Effector memory CD8-positive, alpha-beta T cell (primary cell): ENCODE measurements at regions not wholly inside any gene's neighbourhood (a gene's known extent, or its start where the extent isn't known, plus 50 kb on each side); places are given as distances from the start of the nearest gene placed in this dataset.

ENCODE experiments used
- ATAC-seq: fragments of 150-1000 bp; cut with Tn5 transposase; replicated peaks from 2 replicates; pipeline ENCODE4 v1.10.0; 2021; ENCODE audit warnings: mild to moderate bottlenecking, moderate library complexity
- DNase-seq, 3 experiments: peaks; one replicate each; pipeline ENCODE4 v3.0.0; 2021
- H3K27ac Mint-ChIP-seq, 2 donors: one replicate each; pipeline ENCODE4 v1.8.0; 2022; ENCODE audit warnings: mild to moderate bottlenecking in 2 of 2, mixed read lengths in 2 of 2, moderate library complexity in 2 of 2
- H3K27me3 Mint-ChIP-seq, 2 donors: one replicate each; pipeline ENCODE4 v1.8.0; 2022; ENCODE audit warnings: mixed read lengths in 2 of 2
- H3K36me3 Mint-ChIP-seq: one replicate; pipeline ENCODE4 v1.8.0; 2022; ENCODE audit warnings: mild to moderate bottlenecking, moderate library complexity, mixed read lengths; ENCODE audit not compliant: insufficient read depth
- H3K4me1 Mint-ChIP-seq, 2 donors: one replicate each; pipeline ENCODE4 v1.8.0; 2022; ENCODE audit warnings: low read depth in 2 of 2, mixed read lengths in 2 of 2
- H3K4me3 Mint-ChIP-seq, 2 donors: one replicate each; pipeline ENCODE4 v1.8.0; 2022; ENCODE audit warnings: mild to moderate bottlenecking in 2 of 2, mixed read lengths in 2 of 2, moderate library complexity in 2 of 2
- H3K9me3 Mint-ChIP-seq, 2 donors: one replicate each; pipeline ENCODE4 v1.8.0; 2022; ENCODE audit warnings: mixed read lengths in 2 of 2

DNA sequence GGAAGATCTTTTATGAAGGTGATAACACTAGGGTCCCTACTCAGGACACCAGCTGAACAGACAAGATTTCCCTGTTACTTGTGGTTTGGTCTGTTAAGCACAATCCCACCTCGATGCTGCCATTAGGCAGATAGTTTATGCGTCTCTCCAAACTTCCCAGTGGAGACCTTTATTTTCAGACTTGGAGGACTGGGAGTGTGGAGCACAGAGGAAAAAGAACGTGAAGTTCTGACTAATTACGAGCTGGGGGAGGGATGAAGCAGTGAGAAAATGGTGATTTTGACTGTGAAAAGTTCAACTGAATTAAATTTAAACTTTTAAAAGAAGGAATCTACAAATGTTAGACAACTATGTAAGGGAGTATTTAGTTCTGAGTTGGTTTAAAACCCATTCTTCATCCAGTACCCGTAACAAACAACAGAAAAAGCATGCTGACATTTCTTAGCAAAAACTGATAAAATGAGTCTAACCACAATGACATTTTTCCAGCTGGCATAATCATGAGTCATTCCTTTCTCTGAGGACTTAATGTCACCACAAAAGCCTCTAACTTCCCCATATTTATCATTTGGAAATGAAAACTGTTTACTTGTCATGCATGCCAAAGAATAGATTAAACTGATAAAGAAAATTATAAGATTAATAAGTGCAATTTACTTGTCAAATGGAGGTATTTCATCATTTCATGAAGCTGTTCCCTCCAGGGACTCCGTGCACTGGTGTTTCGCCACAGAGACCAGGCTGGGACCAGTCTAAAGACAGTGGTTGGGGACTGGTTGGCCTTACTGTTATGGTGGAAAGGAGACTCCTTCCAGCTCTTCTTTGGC, 113.3 kb upstream of the SSTR4 start:
- no peaks in the 10 kb centered on the region for H3K36me3 Mint-ChIP-seq
- H3K9me3 Mint-ChIP-seq, result peaks cover 0 to 2% of the 10 kb centered on the region in 2 donors
- DNase-seq (no peak), ATAC-seq (no peak)
- no peak overlapping the region for H3K27ac Mint-ChIP-seq
- no peaks in the 10 kb centered on the region for H3K4me1 Mint-ChIP-seq
- no peak overlapping the region for H3K4me3 Mint-ChIP-seq
- H3K27me3 Mint-ChIP-seq, result no peaks in the 10 kb centered on the region

DNA sequence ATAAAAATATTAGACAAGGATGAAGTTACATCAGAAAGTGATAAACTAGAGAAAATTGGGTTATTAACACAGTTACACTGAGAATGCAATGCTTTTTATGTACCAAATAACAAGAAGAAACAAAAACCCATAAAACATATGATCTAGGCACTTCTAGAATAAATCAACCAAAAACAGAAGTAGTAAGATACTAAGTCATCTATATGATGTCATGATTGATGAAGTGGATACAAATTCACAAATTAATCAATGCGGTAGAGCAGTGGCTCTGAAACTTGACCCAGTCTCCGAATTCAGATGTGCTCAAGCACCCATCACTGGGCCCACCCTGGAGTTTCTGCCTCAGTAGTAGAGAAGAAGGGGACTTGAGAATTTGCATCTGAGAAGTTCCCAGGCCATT, 112.1 kb upstream of the SSTR4 start:
- peaks cover 0 to 2% of the 10 kb centered on the region in 2 donors for H3K9me3 Mint-ChIP-seq
- DNase-seq (no peak), ATAC-seq (no peak)
- H3K36me3 Mint-ChIP-seq, result no peaks in the 10 kb centered on the region
- no peaks in the 10 kb centered on the region for H3K27me3 Mint-ChIP-seq
- no peaks in the 10 kb centered on the region for H3K4me1 Mint-ChIP-seq
- H3K4me3 Mint-ChIP-seq, result no peak overlapping the region
- no peak overlapping the region for H3K27ac Mint-ChIP-seq

DNA sequence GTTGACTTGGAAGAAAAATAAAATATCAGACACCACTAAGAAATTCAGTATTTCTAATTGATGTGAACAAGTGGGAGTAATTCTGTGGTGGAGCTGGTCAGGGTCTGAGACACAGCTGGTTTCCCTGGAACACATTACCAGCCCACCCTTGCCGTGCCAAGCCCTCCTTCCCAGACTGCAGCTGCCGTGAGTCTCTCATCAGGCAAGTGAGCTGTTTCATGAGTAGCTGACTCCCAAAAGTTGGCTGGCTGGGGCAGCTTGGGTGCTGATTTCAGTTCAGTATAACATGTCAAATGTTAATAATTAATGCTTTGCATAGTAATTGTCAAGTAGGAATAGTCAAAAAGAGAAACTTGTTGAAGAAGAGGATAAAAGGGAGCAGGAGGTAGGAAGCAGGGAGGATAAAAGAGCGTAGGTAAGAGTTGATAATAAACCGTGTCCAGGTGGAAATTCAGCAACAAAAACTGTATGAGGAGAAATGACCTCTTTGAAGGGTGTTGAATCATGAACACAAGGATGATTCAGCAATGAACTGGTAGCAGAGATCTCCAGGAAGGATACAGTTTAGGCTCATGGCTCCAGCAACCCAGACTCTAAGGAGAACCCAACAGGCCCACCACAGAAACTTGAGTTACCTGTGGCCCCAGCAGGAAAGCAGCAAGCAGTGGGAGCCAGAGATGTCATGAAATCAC, 110.9 kb upstream of the SSTR4 start:
- no peaks in the 10 kb centered on the region for H3K27me3 Mint-ChIP-seq

DNA sequence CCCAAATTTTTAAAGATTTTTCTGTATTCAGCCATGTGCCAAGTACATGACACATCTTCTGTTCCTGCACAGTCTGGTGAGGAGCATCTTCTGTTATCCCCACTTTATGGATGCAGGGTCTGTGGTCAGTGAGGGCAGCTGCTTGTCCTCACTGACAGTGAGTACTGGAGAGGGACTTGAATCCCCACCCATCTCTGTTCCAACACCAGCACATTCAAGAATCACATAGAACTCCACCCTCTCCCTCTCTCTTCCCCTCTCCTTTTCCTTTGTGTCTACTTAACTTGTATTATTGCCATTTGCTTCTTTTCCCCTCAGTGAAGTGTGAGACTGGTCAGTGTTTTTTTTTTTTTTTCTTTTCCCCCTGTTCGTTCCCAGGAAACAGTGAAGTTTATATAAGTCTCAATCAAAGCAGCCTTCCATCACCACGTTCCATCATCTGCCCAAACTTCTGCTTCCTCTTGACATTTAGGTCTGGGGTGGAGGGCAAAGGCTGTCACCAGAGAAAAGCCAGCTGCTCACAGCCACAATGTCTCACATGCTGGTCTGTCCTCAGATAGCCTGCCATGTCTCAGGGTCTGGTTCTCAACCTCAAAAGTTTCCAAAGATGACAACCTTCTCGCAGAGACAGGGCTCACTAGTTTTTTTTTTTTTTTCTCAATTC, 110.0 kb upstream of the SSTR4 start:
- Mint-ChIP-seq H3K27me3 (no peaks in the 10 kb centered on the region), H3K27ac (no peak overlapping the region), H3K36me3 (no peaks in the 10 kb centered on the region), H3K9me3 (peaks cover 0 to 2% of the 10 kb centered on the region in 2 donors), H3K4me3 (no peak overlapping the region), H3K4me1 (no peaks in the 10 kb centered on the region)
- ATAC-seq (no peak), DNase-seq (no peak)

More for the DNA sequence above, 110.9 kb upstream of the SSTR4 start:
- no peak for ATAC-seq
- Mint-ChIP-seq H3K9me3 (peaks cover 0 to 2% of the 10 kb centered on the region in 2 donors), H3K27ac (no peak overlapping the region), H3K4me1 (no peaks in the 10 kb centered on the region), H3K36me3 (no peaks in the 10 kb centered on the region), H3K4me3 (no peak overlapping the region)
- DNase-seq, result no peak

DNA sequence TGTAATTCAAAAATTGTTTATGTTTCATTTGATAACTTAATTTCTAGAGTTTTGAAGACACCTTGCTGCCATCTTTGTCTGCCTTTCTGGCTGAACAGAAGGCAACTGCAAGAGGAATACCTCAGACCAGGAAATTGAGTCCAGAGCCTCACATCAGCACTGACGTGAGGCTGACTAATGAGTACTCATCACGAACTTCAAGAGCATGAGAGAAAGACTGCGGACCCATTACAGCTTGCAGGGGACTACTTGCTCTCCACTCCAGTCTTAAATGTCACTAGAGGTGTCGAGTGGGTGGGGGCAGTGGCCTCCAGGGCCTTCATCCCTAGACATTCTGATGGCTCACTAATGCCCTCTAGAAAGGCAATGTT, 109.5 kb upstream of the SSTR4 start:
- ATAC-seq (no peak), DNase-seq (no peak)
- no peak overlapping the region for H3K4me3 Mint-ChIP-seq

DNA sequence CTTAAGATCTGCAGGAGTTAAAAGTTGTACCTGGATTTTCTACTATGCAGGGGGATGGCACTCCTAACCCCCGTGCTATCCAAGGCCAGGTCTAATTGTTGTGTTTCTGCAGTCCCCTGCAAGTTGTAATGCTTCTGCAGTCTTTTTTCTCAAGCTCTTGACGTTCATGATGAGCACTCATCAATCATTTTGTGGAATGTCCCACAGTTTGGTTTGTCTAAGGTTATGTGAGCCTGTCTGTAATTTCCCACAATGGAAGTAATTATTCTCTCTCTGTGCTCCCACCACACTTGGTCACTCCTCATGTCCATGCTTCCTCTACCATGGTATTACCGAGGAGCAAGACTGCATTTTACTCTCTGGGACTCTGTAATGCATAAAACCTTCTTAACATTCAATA, 107.6 kb upstream of the SSTR4 start:
- H3K4me3 Mint-ChIP-seq, result no peak overlapping the region
- H3K36me3 Mint-ChIP-seq, result no peaks in the 10 kb centered on the region
- DNase-seq (no peak), ATAC-seq (no peak)
- H3K27ac Mint-ChIP-seq, result no peak overlapping the region
- H3K27me3 Mint-ChIP-seq, result no peaks in the 10 kb centered on the region
- no peaks in the 10 kb centered on the region for H3K4me1 Mint-ChIP-seq
- H3K9me3 Mint-ChIP-seq, result no peaks in the 10 kb centered on the region

More for the DNA sequence above, 109.5 kb upstream of the SSTR4 start:
- Mint-ChIP-seq H3K36me3 (no peaks in the 10 kb centered on the region), H3K9me3 (peaks cover 0 to 2% of the 10 kb centered on the region in 2 donors), H3K27me3 (no peaks in the 10 kb centered on the region), H3K4me1 (no peaks in the 10 kb centered on the region), H3K27ac (no peak overlapping the region)

DNA sequence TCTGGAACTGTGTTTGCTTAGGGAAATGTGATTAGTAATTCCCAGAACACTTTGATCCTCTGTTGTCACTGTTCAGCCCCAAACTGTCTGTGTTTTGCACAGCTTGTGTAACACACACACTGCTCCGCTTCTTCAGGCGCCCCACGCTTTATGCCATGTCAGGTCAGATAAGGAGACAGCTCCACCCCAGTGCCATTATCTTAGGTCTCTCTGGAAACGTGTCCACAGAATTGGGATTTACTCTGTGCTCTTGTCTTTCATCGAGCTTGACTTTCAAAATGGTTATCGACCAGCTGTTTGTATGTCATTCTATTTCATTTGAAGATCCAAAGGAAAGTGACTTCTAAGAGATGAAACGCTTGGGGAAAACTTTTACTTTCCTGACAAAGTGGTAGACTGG, 106.4 kb upstream of the SSTR4 start:
- Mint-ChIP-seq H3K4me3 (no peak overlapping the region), H3K9me3 (no peaks in the 10 kb centered on the region), H3K4me1 (no peaks in the 10 kb centered on the region), H3K36me3 (no peaks in the 10 kb centered on the region), H3K27ac (no peak overlapping the region), H3K27me3 (no peaks in the 10 kb centered on the region)
- ATAC-seq, result no peak
- DNase-seq, result no peak

DNA sequence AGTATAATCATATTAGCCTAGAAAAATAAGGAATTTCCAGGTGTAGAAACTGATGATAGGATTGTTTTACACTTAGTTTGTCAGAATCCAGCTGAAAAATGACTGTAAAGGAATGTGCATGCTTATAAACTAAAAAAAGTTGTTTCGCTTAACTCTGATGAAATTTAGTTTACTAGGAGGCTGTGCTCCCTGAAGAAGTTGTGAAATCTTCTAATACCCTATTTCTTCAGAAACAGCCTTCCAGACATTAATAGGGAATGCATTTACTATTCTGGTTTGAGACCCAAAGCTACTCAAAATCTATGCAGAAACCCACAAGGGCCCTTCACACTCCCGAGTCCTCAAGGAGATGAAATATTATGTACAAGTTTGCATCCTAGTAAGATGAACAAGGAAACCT, 105.5 kb upstream of the SSTR4 start:
- no peak for ATAC-seq
- Mint-ChIP-seq H3K4me1 (no peaks in the 10 kb centered on the region), H3K36me3 (no peaks in the 10 kb centered on the region), H3K27me3 (no peaks in the 10 kb centered on the region), H3K4me3 (no peak overlapping the region), H3K27ac (no peak overlapping the region), H3K9me3 (no peaks in the 10 kb centered on the region)
- DNase-seq, result no peak

DNA sequence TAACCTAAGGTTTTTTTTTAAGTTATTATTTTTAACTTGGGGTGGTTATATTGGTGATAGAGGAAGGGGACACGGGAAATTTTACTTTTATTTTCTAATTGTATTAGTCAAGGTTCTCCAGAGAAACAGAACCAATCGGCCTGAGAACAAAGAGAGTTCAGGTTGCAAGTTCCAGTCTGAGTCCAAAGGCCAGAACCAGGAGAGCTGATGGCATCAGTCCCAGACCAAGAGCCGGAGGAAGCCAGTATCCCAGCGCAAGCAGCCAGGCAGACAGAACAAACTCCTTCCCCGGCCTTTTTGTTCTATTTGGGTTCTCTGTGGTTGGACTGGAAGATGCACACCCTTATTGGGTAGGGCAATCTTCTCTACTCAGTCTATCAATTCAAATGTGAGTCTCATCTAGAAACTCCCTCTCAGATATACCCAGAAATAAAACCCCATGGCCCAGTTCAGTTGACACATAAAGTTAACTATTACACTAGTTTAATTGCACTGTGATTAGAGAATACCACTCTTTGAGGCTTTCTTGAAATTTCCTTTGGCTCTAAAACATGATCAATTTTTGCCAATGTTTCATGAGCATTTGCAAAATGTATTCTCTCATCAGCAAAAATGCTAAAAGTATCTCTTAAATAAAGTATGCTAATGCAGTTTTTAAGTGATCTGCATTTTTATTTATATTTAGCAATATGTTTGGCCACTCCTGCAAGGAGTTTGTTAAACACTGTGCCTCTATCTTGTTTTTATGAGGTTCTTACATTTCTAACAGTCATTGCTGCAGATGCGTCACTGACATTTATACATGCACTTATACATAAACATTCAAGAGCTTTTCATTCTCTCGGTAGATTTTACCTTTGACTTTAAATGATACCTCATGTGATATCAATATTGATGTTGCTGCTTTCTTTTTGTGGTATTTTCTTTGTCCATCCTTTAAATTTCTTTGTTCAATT, 103.2 kb upstream of the SSTR4 start:
- ATAC-seq, result no peak
- no peaks in the 10 kb centered on the region for H3K27me3 Mint-ChIP-seq
- DNase-seq, result no peak
- no peaks in the 10 kb centered on the region for H3K4me1 Mint-ChIP-seq
- H3K4me3 Mint-ChIP-seq, result no peak overlapping the region
- H3K36me3 Mint-ChIP-seq, result no peaks in the 10 kb centered on the region
- H3K27ac Mint-ChIP-seq, result no peak overlapping the region
- H3K9me3 Mint-ChIP-seq, result no peaks in the 10 kb centered on the region

DNA sequence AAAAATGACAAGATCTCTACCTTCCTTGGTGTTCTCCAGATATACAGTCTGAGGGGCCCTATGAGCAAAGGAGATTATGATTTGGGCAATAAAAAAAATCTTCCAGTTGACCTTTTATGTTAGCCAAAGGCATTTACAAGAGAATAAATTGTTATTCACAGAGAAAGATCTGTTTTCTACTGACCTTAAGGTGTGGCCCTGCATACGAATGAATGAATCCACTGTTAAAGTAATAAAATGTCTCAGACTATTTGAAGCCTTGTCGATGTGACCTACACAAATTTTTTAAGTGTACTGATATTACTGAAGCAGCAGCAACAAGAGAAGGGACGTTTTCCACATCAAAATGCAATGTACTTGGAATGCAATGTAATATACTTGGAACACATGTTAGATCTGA, 95.9 kb upstream of the SSTR4 start:
- H3K27me3 Mint-ChIP-seq, result no peaks in the 10 kb centered on the region
- ATAC-seq (no peak), DNase-seq (no peak)
- no peak overlapping the region for H3K4me3 Mint-ChIP-seq
- H3K36me3 Mint-ChIP-seq, result no peaks in the 10 kb centered on the region
- no peaks in the 10 kb centered on the region for H3K4me1 Mint-ChIP-seq
- no peaks in the 10 kb centered on the region for H3K9me3 Mint-ChIP-seq
- no peak overlapping the region for H3K27ac Mint-ChIP-seq

DNA sequence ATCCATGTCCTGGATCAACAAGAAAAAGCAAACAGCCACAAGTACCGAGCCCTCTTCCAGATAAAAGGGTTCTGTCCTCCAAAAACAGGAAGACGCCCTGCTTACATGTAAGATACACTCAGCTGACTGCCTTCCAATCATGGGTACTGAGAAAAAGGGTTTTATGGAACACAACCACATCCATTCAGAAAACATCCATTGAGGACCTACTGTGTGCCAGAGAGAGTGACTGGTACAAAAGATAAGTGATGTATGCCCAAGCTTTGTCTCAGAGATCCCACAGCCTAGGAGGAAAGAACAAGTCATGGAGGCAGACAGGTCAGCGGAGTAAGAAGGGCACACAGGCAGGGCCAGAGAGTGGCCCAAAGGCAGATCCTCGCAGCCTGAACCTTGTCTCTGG, 94.8 kb upstream of the SSTR4 start:
- DNase-seq (no peak), ATAC-seq (no peak)
- no peaks in the 10 kb centered on the region for H3K4me1 Mint-ChIP-seq
- H3K9me3 Mint-ChIP-seq, result no peaks in the 10 kb centered on the region
- no peak overlapping the region for H3K27ac Mint-ChIP-seq
- peaks cover 0 to 3% of the 10 kb centered on the region in 2 donors for H3K27me3 Mint-ChIP-seq
- no peaks in the 10 kb centered on the region for H3K36me3 Mint-ChIP-seq
- no peak overlapping the region for H3K4me3 Mint-ChIP-seq

DNA sequence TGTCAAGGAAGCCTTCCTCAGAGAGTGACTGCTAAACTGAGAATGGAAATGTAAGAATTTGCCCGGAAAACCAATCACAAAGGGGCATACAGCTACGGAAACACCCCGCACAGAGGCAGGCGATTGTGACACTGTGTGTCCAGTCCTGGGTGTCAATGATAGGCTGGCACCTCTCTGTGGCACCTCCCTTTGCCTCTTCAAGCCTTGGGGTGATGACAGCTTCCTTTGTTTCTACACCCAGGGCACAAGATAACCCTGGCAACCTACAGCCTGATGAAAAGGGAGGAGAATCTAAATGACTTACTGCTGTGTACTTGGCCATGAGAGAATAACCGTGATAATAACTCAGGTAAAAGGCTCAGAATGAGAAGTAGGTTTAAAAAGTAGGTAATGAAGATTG, 93.6 kb upstream of the SSTR4 start:
- no peaks in the 10 kb centered on the region for H3K4me1 Mint-ChIP-seq
- H3K4me3 Mint-ChIP-seq, result no peak overlapping the region
- H3K27ac Mint-ChIP-seq, result no peak overlapping the region
- H3K36me3 Mint-ChIP-seq, result no peaks in the 10 kb centered on the region
- H3K9me3 Mint-ChIP-seq, result no peaks in the 10 kb centered on the region
- ATAC-seq (no peak), DNase-seq (no peak)
- H3K27me3 Mint-ChIP-seq, result peaks cover 0 to 13% of the 10 kb centered on the region in 2 donors

DNA sequence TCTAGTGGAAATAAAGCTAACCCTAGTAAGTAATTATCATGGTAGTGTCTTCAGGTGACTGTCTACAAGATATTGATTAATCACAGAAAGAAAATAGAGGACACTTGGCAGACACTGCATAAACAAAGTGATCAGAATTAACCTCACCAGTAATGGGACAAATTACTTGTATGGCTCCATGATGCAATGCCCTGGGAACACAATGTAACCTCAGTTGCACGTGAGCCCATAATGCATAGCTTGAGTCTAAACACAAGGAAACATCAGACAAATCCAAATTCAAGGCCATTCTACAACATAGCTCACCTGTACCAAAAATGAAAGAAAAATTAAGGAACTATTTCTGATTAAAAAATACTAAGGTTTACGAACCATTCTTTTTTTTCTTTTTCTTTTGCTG, 92.4 kb upstream of the SSTR4 start:
- Mint-ChIP-seq H3K27me3 (peaks cover 0 to 13% of the 10 kb centered on the region in 2 donors), H3K9me3 (no peaks in the 10 kb centered on the region), H3K36me3 (no peaks in the 10 kb centered on the region), H3K4me3 (no peak overlapping the region), H3K4me1 (no peaks in the 10 kb centered on the region), H3K27ac (no peak overlapping the region)
- ATAC-seq (no peak), DNase-seq (no peak)
